Epithelial cell of esophagus (primary cell): ENCODE measurements at regions not wholly inside any gene's neighbourhood (a gene's known extent, or its start where the extent isn't known, plus 50 kb on each side); places are given as distances from the start of the nearest gene placed in this dataset.
"Not testable (repeated sequence)": the region's sequence is repeated elsewhere in the genome, so short reads cannot be mapped to it uniquely, and the experiment has no call there.

Experiments used
- DNase-seq: peaks from one replicate; pipeline ENCODE4 v3.0.0; 2010; ENCODE audit warnings: low read depth
- H3K4me3 ChIP-seq: 2 replicates; pipeline ENCODE4 v1.5.1; 2011; ENCODE audit warnings: mild to moderate bottlenecking, low read length, control low read depth
- CTCF ChIP-seq: IDR thresholded peaks from 2 replicates; pipeline ENCODE4 v1.5.1; 2011; ENCODE audit warnings: low read depth, mild to moderate bottlenecking, low read length, control low read depth, inconsistent platforms; ENCODE audit not compliant: insufficient read depth; ENCODE audit errors: missing control alignments

- no peak for DNase-seq
- H3K4me3 ChIP-seq: no peak overlapping the region
- no peak for TF ChIP-seq CTCF
These were observed 292.3 kb upstream of the CNTN5 start for GRCh38 chr11:98728421-98728820.

- DNase-seq: no peak
These were observed 291.6 kb upstream of the CNTN5 start for GRCh38 chr11:98729118-98729517.

GRCh38 chr11:98732947-98733346, 287.8 kb upstream of the CNTN5 start:
- peak; percentile 3 for DNase-seq
- H3K4me3 ChIP-seq: no peak overlapping the region
- no peak for TF ChIP-seq CTCF

More at GRCh38 chr11:98729118-98729517, 291.6 kb upstream of the CNTN5 start:
- TF ChIP-seq CTCF: no peak
- no peak overlapping the region for H3K4me3 ChIP-seq

GRCh38 chr11:98733378-98733777, 287.4 kb upstream of the CNTN5 start:
- peak; percentile 21 for DNase-seq
- H3K4me3 ChIP-seq: not testable (repeated sequence)

GRCh38 chr11:98734686-98735085, 286.1 kb upstream of the CNTN5 start:
- DNase-seq: peak; percentile 71
- H3K4me3 ChIP-seq: no peak overlapping the region
- TF ChIP-seq CTCF: no peak

GRCh38 chr11:98736833-98737232, 283.9 kb upstream of the CNTN5 start:
- no peak overlapping the region for H3K4me3 ChIP-seq
- TF ChIP-seq CTCF: no peak
- DNase-seq: no peak

GRCh38 chr11:98740321-98740720, 280.4 kb upstream of the CNTN5 start:
- no peak overlapping the region for H3K4me3 ChIP-seq
- no peak for TF ChIP-seq CTCF
- DNase-seq: no peak

GRCh38 chr11:98763446-98763845, 257.3 kb upstream of the CNTN5 start:
- H3K4me3 ChIP-seq, DNase-seq: not testable (repeated sequence)
